ENCODE measurements at regions not wholly inside any gene's neighbourhood (a gene's known extent, or its start where the extent isn't known, plus 50 kb on each side); places are given as distances from the start of the nearest gene placed in this dataset.
A peak's percentile ranks its signal among the peaks of the same experiment; 100 is the strongest.
"Not testable (repeated sequence)": the region's sequence is repeated elsewhere in the genome, so short reads cannot be mapped to it uniquely, and the experiment has no call there.

- H3K27me3 ChIP-seq (ENCODE audit: low read depth); H3K4me1 ChIP-seq; H3K4me3 ChIP-seq; H3K36me3 ChIP-seq (replicated peaks); H3K9me3 ChIP-seq; DNase-seq (ENCODE audit: low spot score in 2 of 2); in situ Hi-C loops (cut with MboI; ENCODE audit: low sequenced_read_pairs): not testable (repeated sequence)
Measured at GRCh38 chrX:79827611-79828010, 186.9 kb upstream of the TBX22 start.

DNA sequence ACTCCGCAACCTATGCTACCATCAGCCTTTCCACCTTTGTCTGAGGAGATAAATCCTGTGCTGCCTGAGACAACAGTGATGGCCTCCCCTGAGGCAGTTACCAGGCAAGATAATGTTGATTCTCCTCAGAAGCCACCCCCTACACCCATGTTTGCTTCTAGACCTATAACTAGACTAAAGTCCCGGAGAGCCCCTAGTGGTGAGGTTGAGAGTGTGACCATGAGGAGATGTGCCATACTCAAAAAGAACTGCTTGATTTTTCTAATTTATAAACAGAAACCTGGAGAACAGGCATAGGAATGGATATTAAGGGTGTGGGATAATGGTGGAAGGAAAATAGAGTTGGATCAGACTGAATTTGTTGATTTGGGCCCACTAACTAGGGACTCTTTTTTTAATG lies 164.4 kb upstream of the TBX22 start:
- H3K36me3 ChIP-seq (replicated peaks); H3K4me3 ChIP-seq; in situ Hi-C loops (cut with MboI; ENCODE audit: low sequenced_read_pairs); H3K9me3 ChIP-seq; H3K4me1 ChIP-seq; H3K27me3 ChIP-seq (ENCODE audit: low read depth): not testable (repeated sequence)
- peak in 1 of 2 experiments; percentile 25 for DNase-seq (ENCODE audit: low spot score in 2 of 2)

DNA sequence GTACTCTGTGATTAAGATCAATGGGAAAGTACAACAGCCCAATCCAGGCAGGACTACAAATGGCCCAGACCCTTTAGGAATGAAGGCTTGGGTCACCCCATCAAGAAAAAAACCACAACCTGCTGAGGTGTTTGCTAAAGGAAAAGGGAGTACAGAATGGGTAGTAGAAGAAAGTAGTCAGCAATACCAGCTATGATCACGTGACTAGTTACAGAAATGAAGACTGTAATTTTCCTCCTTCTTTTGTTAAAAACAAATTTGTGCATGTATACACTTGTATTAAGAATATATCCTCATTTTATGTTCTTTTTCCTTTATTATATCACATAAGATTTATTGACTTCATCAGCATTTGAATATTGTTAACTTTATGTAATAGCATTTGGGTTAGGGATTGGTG lies 160.1 kb upstream of the TBX22 start:
- Histone ChIP-seq H3K9me3 (no peaks in the 10 kb centered on the region), H3K4me1 (no peaks in the 10 kb centered on the region), H3K27me3 (ENCODE audit: low read depth) (no peaks in the 10 kb centered on the region), H3K4me3 (no peak overlapping the region), H3K36me3 (replicated peaks) (no peaks in the 10 kb centered on the region)
- in situ Hi-C loops (cut with MboI; ENCODE audit: low sequenced_read_pairs) = no loop called here
- no peak for DNase-seq (ENCODE audit: low spot score in 2 of 2)

Data from HAP-1 (cell line).